Natural killer cell treated with Interleukin-12 subunit alpha and Interleukin-12 subunit beta and Interleukin-15 and Interleukin-18, amount 100 ng/mL, for 72 hours (primary cell): ENCODE measurements at regions not wholly inside any gene's neighbourhood (a gene's known extent, or its start where the extent isn't known, plus 50 kb on each side); places are given as distances from the start of the nearest gene placed in this dataset.

Source experiments
- ATAC-seq, 2 donors: fragments of 150-1000 bp; cut with Tn5 transposase in 1 of 2; sonication (Bioruptor Pico), chemical (Tn5 transposase) in 1 of 2; 2 replicates each; pipeline ENCODE4 v1.10.0; 2021
- DNase-seq: peaks from one replicate; pipeline ENCODE4 v3.0.0; 2022; ENCODE audit warnings: low spot score
- H3K27ac Mint-ChIP-seq, 2 donors: 1 replicate in 1 of 2; 2 replicates in 1 of 2; pipeline ENCODE4 v1.8.0; 2022; ENCODE audit warnings: mixed read lengths in 2 of 2, mild to moderate bottlenecking in 1 of 2, moderate library complexity in 1 of 2
- H3K27me3 Mint-ChIP-seq, 2 donors: 1 replicate in 1 of 2; 2 replicates in 1 of 2; pipeline ENCODE4 v1.8.0; 2022; ENCODE audit warnings: mixed read lengths in 2 of 2
- H3K36me3 Mint-ChIP-seq: one replicate; pipeline ENCODE4 v1.8.0; 2022; ENCODE audit warnings: mixed read lengths
- H3K4me1 Mint-ChIP-seq, 2 donors: 1 replicate in 1 of 2; 2 replicates in 1 of 2; pipeline ENCODE4 v1.8.0; 2022; ENCODE audit warnings: low read depth in 2 of 2, mixed read lengths in 2 of 2, mild to moderate bottlenecking in 1 of 2
- H3K4me3 Mint-ChIP-seq: one replicate; pipeline ENCODE4 v1.8.0; 2022; ENCODE audit warnings: mixed read lengths
- H3K9me3 Mint-ChIP-seq: 2 replicates; pipeline ENCODE4 v1.8.0; 2022; ENCODE audit warnings: mixed read lengths

- no peak for DNase-seq
- no peak overlapping the region for H3K4me3 Mint-ChIP-seq
- no peak for ATAC-seq
- H3K27ac Mint-ChIP-seq = no peak overlapping the region
- H3K9me3 Mint-ChIP-seq = no peaks in the 10 kb centered on the region
- H3K4me1 Mint-ChIP-seq = no peaks in the 10 kb centered on the region
- H3K36me3 Mint-ChIP-seq = no peaks in the 10 kb centered on the region
- no peaks in the 10 kb centered on the region for H3K27me3 Mint-ChIP-seq
Observed at GRCh38 chr11:38481391-38481790, 1883.4 kb upstream of the RAG2 start.

GRCh38 chr11:38476808-38477575 is 1879.0 kb upstream of the RAG2 start:
- DNase-seq (no peak), ATAC-seq (no peak)
- no peaks in the 10 kb centered on the region for H3K27me3 Mint-ChIP-seq
- no peaks in the 10 kb centered on the region for H3K36me3 Mint-ChIP-seq
- no peaks in the 10 kb centered on the region for H3K9me3 Mint-ChIP-seq
- no peak overlapping the region for H3K27ac Mint-ChIP-seq
- no peaks in the 10 kb centered on the region for H3K4me1 Mint-ChIP-seq
- H3K4me3 Mint-ChIP-seq = no peak overlapping the region

GRCh38 chr11:38461751-38462150 is 1863.7 kb upstream of the RAG2 start:
- Mint-ChIP-seq H3K4me1 (no peaks in the 10 kb centered on the region), H3K36me3 (no peaks in the 10 kb centered on the region), H3K4me3 (no peak overlapping the region), H3K27ac (no peak overlapping the region), H3K27me3 (no peaks in the 10 kb centered on the region), H3K9me3 (peaks cover 3% of the 10 kb centered on the region)
- DNase-seq (no peak), ATAC-seq (no peak)

- no peaks in the 10 kb centered on the region for H3K4me1 Mint-ChIP-seq
- no peak overlapping the region for H3K27ac Mint-ChIP-seq
- H3K27me3 Mint-ChIP-seq = no peaks in the 10 kb centered on the region
- DNase-seq (no peak), ATAC-seq (no peak)
- peaks cover 3% of the 10 kb centered on the region for H3K9me3 Mint-ChIP-seq
- no peaks in the 10 kb centered on the region for H3K36me3 Mint-ChIP-seq
- no peak overlapping the region for H3K4me3 Mint-ChIP-seq
Observed at GRCh38 chr11:38460896-38461295, 1862.9 kb upstream of the RAG2 start.

- Mint-ChIP-seq H3K27ac (no peak overlapping the region), H3K4me1 (no peaks in the 10 kb centered on the region), H3K4me3 (no peak overlapping the region), H3K27me3 (no peaks in the 10 kb centered on the region), H3K9me3 (peaks cover 3% of the 10 kb centered on the region), H3K36me3 (no peaks in the 10 kb centered on the region)
- ATAC-seq = no peak
- DNase-seq = no peak
Observed at GRCh38 chr11:38460429-38460828, 1862.4 kb upstream of the RAG2 start.

GRCh38 chr11:38456371-38456770 is 1858.3 kb upstream of the RAG2 start:
- no peaks in the 10 kb centered on the region for H3K36me3 Mint-ChIP-seq
- no peak overlapping the region for H3K27ac Mint-ChIP-seq
- ATAC-seq (no peak), DNase-seq (no peak)
- H3K27me3 Mint-ChIP-seq = no peaks in the 10 kb centered on the region
- H3K4me1 Mint-ChIP-seq = no peaks in the 10 kb centered on the region
- H3K4me3 Mint-ChIP-seq = no peak overlapping the region
- peaks cover 3% of the 10 kb centered on the region for H3K9me3 Mint-ChIP-seq

- ATAC-seq (no peak), DNase-seq (no peak)
- Mint-ChIP-seq H3K27ac (no peak overlapping the region), H3K4me3 (no peak overlapping the region), H3K27me3 (no peaks in the 10 kb centered on the region), H3K9me3 (no peaks in the 10 kb centered on the region), H3K4me1 (no peaks in the 10 kb centered on the region), H3K36me3 (no peaks in the 10 kb centered on the region)
Observed at GRCh38 chr11:38448284-38448683, 1850.2 kb upstream of the RAG2 start.

- Mint-ChIP-seq H3K4me1 (no peaks in the 10 kb centered on the region), H3K27me3 (no peaks in the 10 kb centered on the region), H3K27ac (no peak overlapping the region), H3K4me3 (no peak overlapping the region), H3K36me3 (no peaks in the 10 kb centered on the region), H3K9me3 (no peaks in the 10 kb centered on the region)
- no peak for DNase-seq
- no peak for ATAC-seq
Observed at GRCh38 chr11:38446336-38446735, 1848.3 kb upstream of the RAG2 start.

- Mint-ChIP-seq H3K4me1 (no peaks in the 10 kb centered on the region), H3K4me3 (no peak overlapping the region), H3K9me3 (no peaks in the 10 kb centered on the region), H3K27me3 (no peaks in the 10 kb centered on the region), H3K27ac (no peak overlapping the region), H3K36me3 (no peaks in the 10 kb centered on the region)
- DNase-seq = no peak
- ATAC-seq = no peak
Observed at GRCh38 chr11:38438091-38438490, 1840.1 kb upstream of the RAG2 start.

- no peaks in the 10 kb centered on the region for H3K27me3 Mint-ChIP-seq
- H3K27ac Mint-ChIP-seq = no peak overlapping the region
- H3K36me3 Mint-ChIP-seq = no peaks in the 10 kb centered on the region
- ATAC-seq (no peak), DNase-seq (no peak)
- no peak overlapping the region for H3K4me3 Mint-ChIP-seq
- H3K4me1 Mint-ChIP-seq = no peaks in the 10 kb centered on the region
- H3K9me3 Mint-ChIP-seq = peaks cover 4% of the 10 kb centered on the region
Observed at GRCh38 chr11:38425578-38425977, 1827.5 kb upstream of the RAG2 start.

- no peak overlapping the region for H3K27ac Mint-ChIP-seq
- peaks cover 3% of the 10 kb centered on the region for H3K9me3 Mint-ChIP-seq
- H3K36me3 Mint-ChIP-seq = no peaks in the 10 kb centered on the region
- DNase-seq (no peak), ATAC-seq (no peak)
- H3K27me3 Mint-ChIP-seq = no peaks in the 10 kb centered on the region
- H3K4me1 Mint-ChIP-seq = no peaks in the 10 kb centered on the region
- H3K4me3 Mint-ChIP-seq = no peak overlapping the region
Observed at GRCh38 chr11:38423042-38423441, 1825.0 kb upstream of the RAG2 start.

GRCh38 chr11:38416141-38416540 is 1818.1 kb upstream of the RAG2 start:
- no peaks in the 10 kb centered on the region for H3K4me1 Mint-ChIP-seq
- ATAC-seq = no peak
- no peak overlapping the region for H3K27ac Mint-ChIP-seq
- no peak for DNase-seq
- no peaks in the 10 kb centered on the region for H3K27me3 Mint-ChIP-seq
- no peaks in the 10 kb centered on the region for H3K36me3 Mint-ChIP-seq
- H3K9me3 Mint-ChIP-seq = peaks cover 16% of the 10 kb centered on the region
- no peak overlapping the region for H3K4me3 Mint-ChIP-seq

GRCh38 chr11:38411149-38411548 is 1813.1 kb upstream of the RAG2 start:
- Mint-ChIP-seq H3K27ac (no peak overlapping the region), H3K36me3 (no peaks in the 10 kb centered on the region), H3K27me3 (no peaks in the 10 kb centered on the region), H3K9me3 (peaks cover 16% of the 10 kb centered on the region), H3K4me3 (no peak overlapping the region), H3K4me1 (no peaks in the 10 kb centered on the region)
- no peak for DNase-seq
- ATAC-seq = no peak

GRCh38 chr11:38402063-38402462 is 1804.0 kb upstream of the RAG2 start:
- ATAC-seq (no peak), DNase-seq (no peak)
- Mint-ChIP-seq H3K4me1 (no peaks in the 10 kb centered on the region), H3K27me3 (no peaks in the 10 kb centered on the region), H3K4me3 (no peak overlapping the region), H3K9me3 (peaks cover 13% of the 10 kb centered on the region), H3K27ac (no peak overlapping the region), H3K36me3 (no peaks in the 10 kb centered on the region)

- Mint-ChIP-seq H3K27me3 (peaks cover 0 to 2% of the 10 kb centered on the region in 2 donors), H3K27ac (no peak overlapping the region), H3K36me3 (no peaks in the 10 kb centered on the region), H3K4me3 (no peak overlapping the region), H3K9me3 (no peaks in the 10 kb centered on the region), H3K4me1 (no peaks in the 10 kb centered on the region)
- no peak for DNase-seq
- ATAC-seq = no peak
Observed at GRCh38 chr11:38392176-38392575, 1794.1 kb upstream of the RAG2 start.
